Panc1 (cell line): ENCODE measurements at regions not wholly inside any gene's neighbourhood (a gene's known extent, or its start where the extent isn't known, plus 50 kb on each side); places are given as distances from the start of the nearest gene placed in this dataset.

Experiments used
- ATAC-seq: fragments of 200-7000 bp; cut with Tn5 transposase; 2 replicates; pipeline ENCODE4 v1.9.1; 2020; ENCODE audit warnings: mild to moderate bottlenecking, moderate library complexity
- BruUV-seq: library from RNA; stranded (reverse); fragments of 400-500 nt; replicated peaks from 2 replicates; lab custom pipeline; 2021; lab: Mats Ljungman, UMichigan
- CTCF ChIA-PET: fragments of 300-600 bp; sonication (Branson Sonifier 250); formaldehyde crosslinking; loops from one replicate; lab custom pipeline; 2022; ENCODE audit warnings: antibody characterized with exemption; lab: Charles Lee
- POLR2A ChIA-PET: fragments of 300-600 bp; sonication (Branson Sonifier 250); formaldehyde crosslinking; loops from one replicate; lab custom pipeline; 2022; ENCODE audit warnings: antibody characterized with exemption; lab: Charles Lee
- DNase-seq: peaks from one replicate; pipeline ENCODE4 v3.0.0-alpha.2; 2010; ENCODE audit warnings: low read depth, low spot score
- H3K27ac ChIP-seq: 2 replicates; pipeline ENCODE4 v1.5.1; 2011; ENCODE audit warnings: mild to moderate bottlenecking, low read length, inconsistent platforms
- H3K27me3 ChIP-seq: fragments of 200-500 bp; sonication (Bioruptor generic); 2 replicates; pipeline ENCODE4 v1.6.0; 2014; ENCODE audit warnings: low read length, inconsistent platforms; ENCODE audit not compliant: control insufficient read depth, insufficient read depth
- H3K36me3 ChIP-seq: fragments of 200-500 bp; sonication (Bioruptor generic); 2 replicates; pipeline ENCODE4 v1.5.1; 2014; ENCODE audit warnings: inconsistent platforms, mild to moderate bottlenecking, low read length, moderate library complexity; ENCODE audit not compliant: control insufficient read depth, insufficient read depth
- H3K4me1 ChIP-seq: 2 replicates; pipeline ENCODE4 v1.5.1; 2011; ENCODE audit warnings: inconsistent platforms, mild to moderate bottlenecking, low read length, moderate library complexity; ENCODE audit not compliant: control insufficient read depth, insufficient read depth
- H3K4me3 ChIP-seq, 2 experiments: 2 replicates each; pipeline ENCODE4 v1.5.1; 2011 to 2012; ENCODE audit warnings: low read depth in 2 of 2, low read length in 2 of 2, mild to moderate bottlenecking in 2 of 2, inconsistent platforms in 1 of 2, moderate library complexity in 1 of 2
- H3K9me3 ChIP-seq: fragments of 200-500 bp; sonication (Bioruptor generic); 2 replicates; pipeline ENCODE4 v1.5.1; 2014; ENCODE audit warnings: low read depth, mild to moderate bottlenecking, inconsistent platforms, low read length, moderate library complexity; ENCODE audit not compliant: control insufficient read depth, insufficient read depth
- CTCF ChIP-seq: fragments of 450-650 bp; IDR thresholded peaks from 2 replicates; pipeline ENCODE4 v1.5.1; 2017; ENCODE audit warnings: mild to moderate bottlenecking
- POLR2AphosphoS5 ChIP-seq: IDR thresholded peaks from 2 replicates; pipeline ENCODE4 v1.6.1; 2012; ENCODE audit warnings: mild to moderate bottlenecking, low read depth, low read length, moderate library complexity
- REST ChIP-seq, 2 experiments: IDR thresholded peaks; 2 replicates each; pipeline ENCODE4 v1.6.1; 2011 to 2012; ENCODE audit warnings: low read depth in 2 of 2, control low read depth in 1 of 2, low read length in 1 of 2, mild to moderate bottlenecking in 1 of 2, moderate library complexity in 1 of 2; ENCODE audit not compliant: insufficient read depth in 1 of 2
- SIN3A ChIP-seq: IDR thresholded peaks from 2 replicates; pipeline ENCODE4 v1.6.1; 2012; ENCODE audit warnings: low read depth, mild to moderate bottlenecking, low read length, moderate library complexity, borderline replicate concordance; ENCODE audit not compliant: insufficient read depth
- TCF7L2 ChIP-seq: IDR thresholded peaks from 2 replicates; pipeline ENCODE4 v1.6.1; 2011; ENCODE audit warnings: mild to moderate bottlenecking, low read depth, low read length, inconsistent platforms
- in situ Hi-C: cut with HindIII; loops from 2 replicates; pipeline ENCODE4 v1.10.0; 2016; ENCODE audit warnings: low sequenced_read_pairs, low pct_unique_long_range_greater_than_20kb
- intact Hi-C: fragments of 100-400 bp; cut with micrococcal nuclease; formaldehyde crosslinking; loops from one replicate; pipeline ENCODE4 v1.10.0; 2022; ENCODE audit not compliant: unreplicated experiment

DNA sequence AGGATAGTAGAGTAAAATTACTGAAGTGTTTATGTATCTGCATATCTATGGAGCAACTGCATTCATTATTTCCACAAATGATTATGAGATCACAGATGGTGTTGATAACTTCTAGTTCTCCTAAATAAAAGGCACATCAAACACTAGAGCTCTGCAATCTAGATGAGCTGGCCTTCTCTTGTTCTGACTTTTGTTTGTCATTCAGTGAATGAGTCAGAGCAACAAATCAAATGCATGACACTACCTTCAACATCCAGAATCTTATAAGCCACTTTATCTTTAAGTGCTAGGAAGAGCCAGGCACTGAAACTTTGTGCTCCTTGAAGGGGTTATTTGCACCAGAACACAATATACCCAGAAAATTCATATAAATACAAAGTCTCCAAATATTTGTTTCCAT, 456.0 kb downstream of the PCDH17 start:
- Histone ChIP-seq H3K27me3 (no peaks in the 10 kb centered on the region), H3K27ac (no peak overlapping the region), H3K4me1 (no peaks in the 10 kb centered on the region), H3K36me3 (no peaks in the 10 kb centered on the region), H3K9me3 (no peaks in the 10 kb centered on the region), H3K4me3 (no peak overlapping the region)
- intact Hi-C loops: no loop called here
- in situ Hi-C loops: no loop called here
- no peak for DNase-seq
- no TSS peak for BruUV-seq
- TF ChIP-seq REST (IDR thresholded peaks at IDR 0.05; ENCODE audit: insufficient read depth in 1 of 2, low read depth in 2 of 2, low read length in 1 of 2) (no peak), POLR2AphosphoS5 (no peak), CTCF (no peak), SIN3A (no peak), TCF7L2 (no peak)
- POLR2A ChIA-PET: no interaction called here
- no peak for ATAC-seq
- CTCF ChIA-PET: no interaction called here

DNA sequence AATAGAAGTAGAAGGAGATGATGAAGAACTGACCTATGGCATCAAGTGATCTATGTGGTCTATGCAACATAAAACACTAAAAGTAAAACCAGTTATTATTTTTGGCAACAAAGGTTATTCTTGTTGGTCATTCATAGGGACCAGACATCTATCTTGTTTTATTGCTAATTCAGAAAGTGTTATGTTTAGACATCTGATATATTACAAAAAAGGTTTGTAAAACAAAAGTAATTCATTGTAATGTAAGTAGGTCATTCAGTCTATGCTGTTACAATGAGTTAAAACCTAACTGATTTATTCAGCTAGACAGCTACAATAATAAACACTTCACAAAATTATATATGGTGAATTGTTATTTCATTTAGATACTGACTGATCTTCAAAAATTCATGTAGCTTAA, 461.9 kb downstream of the PCDH17 start:
- POLR2A ChIA-PET: no interaction called here
- no peaks in the 10 kb centered on the region for H3K9me3 ChIP-seq
- H3K36me3 ChIP-seq: no peaks in the 10 kb centered on the region
- DNase-seq: no peak
- no peaks in the 10 kb centered on the region for H3K4me1 ChIP-seq
- in situ Hi-C loops: no loop called here
- CTCF ChIA-PET: no interaction called here
- no peak for TF ChIP-seq SIN3A
- TF ChIP-seq TCF7L2: no peak
- TF ChIP-seq REST (IDR thresholded peaks at IDR 0.05; ENCODE audit: insufficient read depth in 1 of 2, low read depth in 2 of 2, low read length in 1 of 2): no peak
- no peak for TF ChIP-seq CTCF
- no peak for TF ChIP-seq POLR2AphosphoS5
- no peak for ATAC-seq
- H3K4me3 ChIP-seq: no peak overlapping the region
- H3K27ac ChIP-seq: no peak overlapping the region
- no TSS peak for BruUV-seq
- intact Hi-C loops: no loop called here
- no peaks in the 10 kb centered on the region for H3K27me3 ChIP-seq
